ENCODE measurements at regions not wholly inside any gene's neighbourhood (a gene's known extent, or its start where the extent isn't known, plus 50 kb on each side); places are given as distances from the start of the nearest gene placed in this dataset.

DNA sequence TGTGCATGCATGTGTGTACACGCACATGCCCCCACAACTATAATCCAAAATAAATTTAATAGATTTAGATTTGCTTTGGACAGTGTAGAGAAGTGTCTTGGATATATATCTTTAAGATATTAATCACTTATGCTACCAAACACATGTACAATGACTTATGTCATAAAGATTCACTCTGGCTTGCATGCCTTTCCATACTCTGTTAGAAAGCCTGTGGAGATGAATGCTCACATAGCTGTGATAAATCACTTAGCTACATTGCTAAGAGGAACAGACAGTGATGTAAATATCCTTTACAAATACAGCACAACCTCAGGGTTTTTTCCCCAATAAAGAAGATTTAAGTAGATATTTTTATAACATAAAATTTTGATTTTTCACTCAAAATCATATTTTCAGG, 2484.8 kb upstream of the PCDH20 start (continued):
- TF ChIP-seq, protein P1, sequence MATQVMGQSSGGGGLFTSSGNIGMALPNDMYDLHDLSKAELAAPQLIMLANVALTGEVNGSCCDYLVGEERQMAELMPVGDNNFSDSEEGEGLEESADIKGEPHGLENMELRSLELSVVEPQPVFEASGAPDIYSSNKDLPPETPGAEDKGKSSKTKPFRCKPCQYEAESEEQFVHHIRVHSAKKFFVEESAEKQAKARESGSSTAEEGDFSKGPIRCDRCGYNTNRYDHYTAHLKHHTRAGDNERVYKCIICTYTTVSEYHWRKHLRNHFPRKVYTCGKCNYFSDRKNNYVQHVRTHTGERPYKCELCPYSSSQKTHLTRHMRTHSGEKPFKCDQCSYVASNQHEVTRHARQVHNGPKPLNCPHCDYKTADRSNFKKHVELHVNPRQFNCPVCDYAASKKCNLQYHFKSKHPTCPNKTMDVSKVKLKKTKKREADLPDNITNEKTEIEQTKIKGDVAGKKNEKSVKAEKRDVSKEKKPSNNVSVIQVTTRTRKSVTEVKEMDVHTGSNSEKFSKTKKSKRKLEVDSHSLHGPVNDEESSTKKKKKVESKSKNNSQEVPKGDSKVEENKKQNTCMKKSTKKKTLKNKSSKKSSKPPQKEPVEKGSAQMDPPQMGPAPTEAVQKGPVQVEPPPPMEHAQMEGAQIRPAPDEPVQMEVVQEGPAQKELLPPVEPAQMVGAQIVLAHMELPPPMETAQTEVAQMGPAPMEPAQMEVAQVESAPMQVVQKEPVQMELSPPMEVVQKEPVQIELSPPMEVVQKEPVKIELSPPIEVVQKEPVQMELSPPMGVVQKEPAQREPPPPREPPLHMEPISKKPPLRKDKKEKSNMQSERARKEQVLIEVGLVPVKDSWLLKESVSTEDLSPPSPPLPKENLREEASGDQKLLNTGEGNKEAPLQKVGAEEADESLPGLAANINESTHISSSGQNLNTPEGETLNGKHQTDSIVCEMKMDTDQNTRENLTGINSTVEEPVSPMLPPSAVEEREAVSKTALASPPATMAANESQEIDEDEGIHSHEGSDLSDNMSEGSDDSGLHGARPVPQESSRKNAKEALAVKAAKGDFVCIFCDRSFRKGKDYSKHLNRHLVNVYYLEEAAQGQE (IDR thresholded peaks at IDR 0.05; ENCODE audit: unreplicated experiment), result no peak
- TF ChIP-seq, protein P2, sequence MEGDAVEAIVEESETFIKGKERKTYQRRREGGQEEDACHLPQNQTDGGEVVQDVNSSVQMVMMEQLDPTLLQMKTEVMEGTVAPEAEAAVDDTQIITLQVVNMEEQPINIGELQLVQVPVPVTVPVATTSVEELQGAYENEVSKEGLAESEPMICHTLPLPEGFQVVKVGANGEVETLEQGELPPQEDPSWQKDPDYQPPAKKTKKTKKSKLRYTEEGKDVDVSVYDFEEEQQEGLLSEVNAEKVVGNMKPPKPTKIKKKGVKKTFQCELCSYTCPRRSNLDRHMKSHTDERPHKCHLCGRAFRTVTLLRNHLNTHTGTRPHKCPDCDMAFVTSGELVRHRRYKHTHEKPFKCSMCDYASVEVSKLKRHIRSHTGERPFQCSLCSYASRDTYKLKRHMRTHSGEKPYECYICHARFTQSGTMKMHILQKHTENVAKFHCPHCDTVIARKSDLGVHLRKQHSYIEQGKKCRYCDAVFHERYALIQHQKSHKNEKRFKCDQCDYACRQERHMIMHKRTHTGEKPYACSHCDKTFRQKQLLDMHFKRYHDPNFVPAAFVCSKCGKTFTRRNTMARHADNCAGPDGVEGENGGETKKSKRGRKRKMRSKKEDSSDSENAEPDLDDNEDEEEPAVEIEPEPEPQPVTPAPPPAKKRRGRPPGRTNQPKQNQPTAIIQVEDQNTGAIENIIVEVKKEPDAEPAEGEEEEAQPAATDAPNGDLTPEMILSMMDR (conservative IDR thresholded peaks at IDR 0.05; ENCODE audit: low read depth in 2 of 2), result no peak
- TF ChIP-seq POLR2AphosphoS5 (IDR thresholded peaks at IDR 0.05; ENCODE audit: low read depth) (no peak), STAT1 (IDR thresholded peaks at IDR 0.05; ENCODE audit: unreplicated experiment) (no peak), ZNF114 (CRISPR knock-in tag; IDR thresholded peaks at IDR 0.05) (no peak), ZNF331 (CRISPR knock-in tag; IDR thresholded peaks at IDR 0.05; ENCODE audit: low read depth) (no peak), CREB1 (CRISPR knock-in tag; IDR thresholded peaks at IDR 0.05; ENCODE audit: low read depth) (no peak), EZH2 (IDR thresholded peaks at IDR 0.05; ENCODE audit: low read depth, unreplicated experiment) (no peak)

DNA sequence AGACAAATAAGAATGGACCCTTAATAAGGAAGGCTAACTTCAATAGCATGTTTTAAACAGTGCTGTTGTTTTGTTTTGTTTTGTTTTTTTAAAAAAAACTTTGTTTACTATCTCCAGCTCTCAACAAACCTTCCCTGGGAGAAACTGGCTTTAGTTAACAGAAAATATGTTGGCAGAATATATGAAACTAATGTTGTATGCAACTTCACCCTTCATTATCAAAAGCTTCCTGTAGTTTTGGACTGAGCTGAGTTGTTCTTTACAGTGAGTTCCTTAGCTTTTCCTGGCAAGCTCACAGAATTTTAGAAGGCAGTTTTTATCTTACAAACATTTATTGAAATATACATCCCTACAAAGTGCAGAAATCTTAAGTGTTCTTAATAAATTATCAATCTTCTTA, 2480.7 kb upstream of the PCDH20 start:
- Histone ChIP-seq H3K4me2 (no peak overlapping the region), H2AFZ (no peak overlapping the region)
- TF ChIP-seq POLR2AphosphoS5 (IDR thresholded peaks at IDR 0.05; ENCODE audit: low read depth) (no peak), EZH2 (IDR thresholded peaks at IDR 0.05; ENCODE audit: low read depth, unreplicated experiment) (no peak), JUNB (IDR thresholded peaks at IDR 0.05; ENCODE audit: unreplicated experiment) (no peak), STAT1 (IDR thresholded peaks at IDR 0.05; ENCODE audit: unreplicated experiment) (no peak), EZH2phosphoT487 (IDR thresholded peaks at IDR 0.05; ENCODE audit: unreplicated experiment) (no peak), ZNF114 (CRISPR knock-in tag; IDR thresholded peaks at IDR 0.05) (no peak), CREB1 (CRISPR knock-in tag; IDR thresholded peaks at IDR 0.05; ENCODE audit: low read depth) (no peak), ZNF331 (CRISPR knock-in tag; IDR thresholded peaks at IDR 0.05; ENCODE audit: low read depth) (no peak)
- TF ChIP-seq, protein P3, sequence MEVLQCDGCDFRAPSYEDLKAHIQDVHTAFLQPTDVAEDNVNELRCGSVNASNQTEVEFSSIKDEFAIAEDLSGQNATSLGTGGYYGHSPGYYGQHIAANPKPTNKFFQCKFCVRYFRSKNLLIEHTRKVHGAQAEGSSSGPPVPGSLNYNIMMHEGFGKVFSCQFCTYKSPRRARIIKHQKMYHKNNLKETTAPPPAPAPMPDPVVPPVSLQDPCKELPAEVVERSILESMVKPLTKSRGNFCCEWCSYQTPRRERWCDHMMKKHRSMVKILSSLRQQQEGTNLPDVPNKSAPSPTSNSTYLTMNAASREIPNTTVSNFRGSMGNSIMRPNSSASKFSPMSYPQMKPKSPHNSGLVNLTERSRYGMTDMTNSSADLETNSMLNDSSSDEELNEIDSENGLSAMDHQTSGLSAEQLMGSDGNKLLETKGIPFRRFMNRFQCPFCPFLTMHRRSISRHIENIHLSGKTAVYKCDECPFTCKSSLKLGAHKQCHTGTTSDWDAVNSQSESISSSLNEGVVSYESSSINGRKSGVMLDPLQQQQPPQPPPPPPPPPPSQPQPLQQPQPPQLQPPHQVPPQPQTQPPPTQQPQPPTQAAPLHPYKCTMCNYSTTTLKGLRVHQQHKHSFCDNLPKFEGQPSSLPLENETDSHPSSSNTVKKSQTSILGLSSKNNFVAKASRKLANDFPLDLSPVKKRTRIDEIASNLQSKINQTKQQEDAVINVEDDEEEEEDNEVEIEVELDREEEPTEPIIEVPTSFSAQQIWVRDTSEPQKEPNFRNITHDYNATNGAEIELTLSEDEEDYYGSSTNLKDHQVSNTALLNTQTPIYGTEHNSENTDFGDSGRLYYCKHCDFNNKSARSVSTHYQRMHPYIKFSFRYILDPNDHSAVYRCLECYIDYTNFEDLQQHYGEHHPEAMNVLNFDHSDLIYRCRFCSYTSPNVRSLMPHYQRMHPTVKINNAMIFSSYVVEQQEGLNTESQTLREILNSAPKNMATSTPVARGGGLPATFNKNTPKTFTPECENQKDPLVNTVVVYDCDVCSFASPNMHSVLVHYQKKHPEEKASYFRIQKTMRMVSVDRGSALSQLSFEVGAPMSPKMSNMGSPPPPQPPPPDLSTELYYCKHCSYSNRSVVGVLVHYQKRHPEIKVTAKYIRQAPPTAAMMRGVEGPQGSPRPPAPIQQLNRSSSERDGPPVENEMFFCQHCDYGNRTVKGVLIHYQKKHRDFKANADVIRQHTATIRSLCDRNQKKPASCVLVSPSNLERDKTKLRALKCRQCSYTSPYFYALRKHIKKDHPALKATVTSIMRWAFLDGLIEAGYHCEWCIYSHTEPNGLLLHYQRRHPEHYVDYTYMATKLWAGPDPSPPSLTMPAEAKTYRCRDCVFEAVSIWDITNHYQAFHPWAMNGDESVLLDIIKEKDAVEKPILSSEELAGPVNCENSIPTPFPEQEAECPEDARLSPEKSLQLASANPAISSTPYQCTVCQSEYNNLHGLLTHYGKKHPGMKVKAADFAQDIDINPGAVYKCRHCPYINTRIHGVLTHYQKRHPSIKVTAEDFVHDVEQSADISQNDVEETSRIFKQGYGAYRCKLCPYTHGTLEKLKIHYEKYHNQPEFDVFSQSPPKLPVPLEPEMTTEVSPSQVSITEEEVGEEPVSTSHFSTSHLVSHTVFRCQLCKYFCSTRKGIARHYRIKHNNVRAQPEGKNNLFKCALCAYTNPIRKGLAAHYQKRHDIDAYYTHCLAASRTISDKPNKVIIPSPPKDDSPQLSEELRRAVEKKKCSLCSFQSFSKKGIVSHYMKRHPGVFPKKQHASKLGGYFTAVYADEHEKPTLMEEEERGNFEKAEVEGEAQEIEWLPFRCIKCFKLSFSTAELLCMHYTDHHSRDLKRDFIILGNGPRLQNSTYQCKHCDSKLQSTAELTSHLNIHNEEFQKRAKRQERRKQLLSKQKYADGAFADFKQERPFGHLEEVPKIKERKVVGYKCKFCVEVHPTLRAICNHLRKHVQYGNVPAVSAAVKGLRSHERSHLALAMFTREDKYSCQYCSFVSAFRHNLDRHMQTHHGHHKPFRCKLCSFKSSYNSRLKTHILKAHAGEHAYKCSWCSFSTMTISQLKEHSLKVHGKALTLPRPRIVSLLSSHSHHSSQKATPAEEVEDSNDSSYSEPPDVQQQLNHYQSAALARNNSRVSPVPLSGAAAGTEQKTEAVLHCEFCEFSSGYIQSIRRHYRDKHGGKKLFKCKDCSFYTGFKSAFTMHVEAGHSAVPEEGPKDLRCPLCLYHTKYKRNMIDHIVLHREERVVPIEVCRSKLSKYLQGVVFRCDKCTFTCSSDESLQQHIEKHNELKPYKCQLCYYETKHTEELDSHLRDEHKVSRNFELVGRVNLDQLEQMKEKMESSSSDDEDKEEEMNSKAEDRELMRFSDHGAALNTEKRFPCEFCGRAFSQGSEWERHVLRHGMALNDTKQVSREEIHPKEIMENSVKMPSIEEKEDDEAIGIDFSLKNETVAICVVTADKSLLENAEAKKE (CRISPR knock-in tag; IDR thresholded peaks at IDR 0.05), result no peak
- TF ChIP-seq, protein P2 (conservative IDR thresholded peaks at IDR 0.05; ENCODE audit: low read depth in 2 of 2), result no peak

More for the DNA sequence above, 2480.7 kb upstream of the PCDH20 start:
- Histone ChIP-seq H4K20me1 (replicated peaks; ENCODE audit: insufficient read depth) (no peaks in the 10 kb centered on the region), H3K27me3 (ENCODE audit: insufficient read depth) (no peaks in the 10 kb centered on the region), H3K36me3 (ENCODE audit: insufficient read depth) (no peaks in the 10 kb centered on the region), H3K4me1 (ENCODE audit: insufficient read depth) (no peaks in the 10 kb centered on the region), H3K4me3 (no peak overlapping the region), H3K27ac (ENCODE audit: low read depth) (no peak overlapping the region), H3F3A (replicated peaks; ENCODE audit: low read depth) (no peaks in the 10 kb centered on the region), H3K79me2 (replicated peaks; ENCODE audit: insufficient read depth) (no peaks in the 10 kb centered on the region), H3K9me2 (ENCODE audit: insufficient read depth) (no peaks in the 10 kb centered on the region)
- ATAC-seq (no peak), DNase-seq (ENCODE audit: low spot score) (no peak)
- no peaks in the 10 kb centered on the region for H3K27me3 Mint-ChIP-seq (ENCODE audit: insufficient read depth, low read depth, poor library complexity)
- no peaks in the 10 kb centered on the region for H3K36me3 Mint-ChIP-seq (ENCODE audit: low read depth)
- no peaks in the 10 kb centered on the region for H3K4me1 Mint-ChIP-seq
- no peaks in the 10 kb centered on the region for H3K9me3 Mint-ChIP-seq
- no peak overlapping the region for H3K27ac Mint-ChIP-seq
- H3K4me3 Mint-ChIP-seq, result no peak overlapping the region

Data from GM23338 (cell line).